Mucosa of descending colon (tissue), 3 donors: ENCODE measurements at regions not wholly inside any gene's neighbourhood (a gene's known extent, or its start where the extent isn't known, plus 50 kb on each side); places are given as distances from the start of the nearest gene placed in this dataset.

Source experiments
- ATAC-seq: fragments of 200-7000 bp; cut with Tn5 transposase; one replicate; pipeline ENCODE4 v1.9.1; 2020; ENCODE audit warnings: mild to moderate bottlenecking, moderate library complexity
- DNase-seq, 3 donors: peaks; one replicate each; pipeline ENCODE4 v3.0.0-alpha.2; 2020
- H3K36me3 ChIP-seq: fragments of 200-600 bp; one replicate; pipeline ENCODE4 v1.8.0; 2021; ENCODE audit warnings: low read depth, mild to moderate bottlenecking
- H3K4me1 ChIP-seq: fragments of 200-600 bp; one replicate; pipeline ENCODE4 v1.8.0; 2021; ENCODE audit warnings: low read depth, mild to moderate bottlenecking
- H3K4me3 ChIP-seq: fragments of 200-600 bp; one replicate; pipeline ENCODE4 v1.8.0; 2021; ENCODE audit warnings: mild to moderate bottlenecking
- H3K9me3 ChIP-seq: fragments of 200-600 bp; one replicate; pipeline ENCODE4 v1.8.0; 2021; ENCODE audit warnings: mild to moderate bottlenecking
- CTCF ChIP-seq: fragments of 200-600 bp; IDR thresholded peaks from one replicate; pipeline ENCODE4 v1.8.0; 2022; ENCODE audit warnings: antibody characterized with exemption, mild to moderate bottlenecking
- intact Hi-C, 2 donors: fragments of 100-400 bp; cut with DNase I in 1 of 2; cut with micrococcal nuclease in 1 of 2; formaldehyde crosslinking; loops; one replicate each; pipeline versions ENCODE4 v1.11.0 to v1.11.1; 2022; cut with DNase I, micrococcal nuclease
- donor health status: DM: no; HTN: no; CAD: no; lungs with moderate emphysema.
- donor health status: DM: no; HTN: no; CAD: no.
- donor health status: DM: no; HTN: yes; CAD: no.

- DNase-seq (no peak), ATAC-seq (no peak)
- H3K4me1 ChIP-seq: no peaks in the 10 kb centered on the region
- TF ChIP-seq CTCF: no peak
- H3K4me3 ChIP-seq: no peak overlapping the region
- H3K36me3 ChIP-seq: no peaks in the 10 kb centered on the region
- H3K9me3 ChIP-seq: no peaks in the 10 kb centered on the region
- intact Hi-C loops: no loop called here
Measured at GRCh38 chr4:18529482-18529881, 507.9 kb upstream of the LCORL start.

GRCh38 chr4:18524667-18525066, 503.1 kb upstream of the LCORL start:
- DNase-seq (no peak), ATAC-seq (no peak)
- Histone ChIP-seq H3K4me3 (no peak overlapping the region), H3K36me3 (no peaks in the 10 kb centered on the region), H3K9me3 (no peaks in the 10 kb centered on the region), H3K4me1 (no peaks in the 10 kb centered on the region)
- no peak for TF ChIP-seq CTCF
- intact Hi-C loops: no loop called here

GRCh38 chr4:18518098-18518497, 496.5 kb upstream of the LCORL start:
- TF ChIP-seq CTCF: no peak
- Histone ChIP-seq H3K9me3 (no peaks in the 10 kb centered on the region), H3K36me3 (no peaks in the 10 kb centered on the region), H3K4me3 (no peak overlapping the region), H3K4me1 (no peaks in the 10 kb centered on the region)
- intact Hi-C loops: no loop called here
- ATAC-seq (no peak), DNase-seq (no peak)

GRCh38 chr4:18513861-18514260, 492.3 kb upstream of the LCORL start:
- DNase-seq (no peak), ATAC-seq (no peak)
- intact Hi-C loops: no loop called here
- H3K36me3 ChIP-seq: no peaks in the 10 kb centered on the region
- no peak for TF ChIP-seq CTCF
- no peak overlapping the region for H3K4me3 ChIP-seq
- no peaks in the 10 kb centered on the region for H3K4me1 ChIP-seq
- H3K9me3 ChIP-seq: no peaks in the 10 kb centered on the region

GRCh38 chr4:18512718-18513117, 491.2 kb upstream of the LCORL start:
- no peaks in the 10 kb centered on the region for H3K9me3 ChIP-seq
- TF ChIP-seq CTCF: no peak
- DNase-seq: no peak
- no peak overlapping the region for H3K4me3 ChIP-seq
- H3K4me1 ChIP-seq: no peaks in the 10 kb centered on the region
- intact Hi-C loops: no loop called here
- H3K36me3 ChIP-seq: no peaks in the 10 kb centered on the region
- no peak for ATAC-seq

- ATAC-seq (no peak), DNase-seq (no peak)
- intact Hi-C loops: no loop called here
- no peaks in the 10 kb centered on the region for H3K36me3 ChIP-seq
- no peak overlapping the region for H3K4me3 ChIP-seq
- H3K4me1 ChIP-seq: no peaks in the 10 kb centered on the region
- TF ChIP-seq CTCF: no peak
- H3K9me3 ChIP-seq: no peaks in the 10 kb centered on the region
Measured at GRCh38 chr4:18511727-18512126, 490.2 kb upstream of the LCORL start.
